K562 (cell line): ENCODE measurements at regions not wholly inside any gene's neighbourhood (a gene's known extent, or its start where the extent isn't known, plus 50 kb on each side); places are given as distances from the start of the nearest gene placed in this dataset.

Experiments used
- ATAC-seq: fragments of 200-7000 bp; cut with Tn5 transposase; 3 replicates; pipeline ENCODE4 v1.9.1; 2020; ENCODE audit warnings: moderate library complexity
- BruUV-seq: library from RNA; stranded (reverse); fragments of 400-500 nt; replicated peaks from 2 replicates; lab custom pipeline; 2021; lab: Mats Ljungman, UMichigan
- CTCF ChIA-PET: fragments of 300-600 bp; formaldehyde crosslinking; extraction: SDS; loops from one replicate; lab custom pipeline; 2021; ENCODE audit warnings: low intra/inter-chr PET ratio; lab: Yijun Ruan, JAX
- POLR2A ChIA-PET: fragments of 300-600, 350-650 bp; sonication (Branson Sonifier 250); formaldehyde crosslinking; extraction: SDS; loops from one replicate; lab custom pipeline; 2021; ENCODE audit warnings: antibody characterized with exemption, inconsistent platforms; lab: Yijun Ruan, JAX
- DNase-seq, 4 experiments: peaks; one replicate each; pipeline versions ENCODE4 v3.0.0 to v3.0.0-alpha.2; 2011 to 2018; ENCODE audit warnings: low spot score in 3 of 4, mixed read lengths in 3 of 4; ENCODE audit errors: extremely low read depth in 1 of 4
- FAIRE-seq: peaks from 2 replicates; lab custom pipeline; 2011; peaks lifted over from hg19 to GRCh38; lab: Jason Lieb, UNC
- H2AFZ ChIP-seq: 2 replicates; pipeline ENCODE4 v1.6.0; 2011; ENCODE audit warnings: low read depth, low read length, control low read depth, inconsistent platforms
- H3K27ac ChIP-seq: fragments of 200-600 bp; 3 replicates; pipeline ENCODE4 v1.8.0; 2011; ENCODE audit warnings: low read depth, mild to moderate bottlenecking, control low read depth, inconsistent platforms, low read length, moderate library complexity, mixed read lengths; ENCODE audit errors: extremely low read depth
- H3K27me3 ChIP-seq, 2 experiments: fragments of 300-600 bp in 1 of 2; 2 replicates in 1 of 2; 3 replicates in 1 of 2; pipeline versions ENCODE4 v1.6.0 to v1.8.0; 2011; ENCODE audit warnings: inconsistent platforms in 2 of 2, low read length in 2 of 2, mild to moderate bottlenecking in 1 of 2, mixed read lengths in 1 of 2, moderate library complexity in 1 of 2; ENCODE audit not compliant: control insufficient read depth in 2 of 2, insufficient read depth in 2 of 2
- H3K36me3 ChIP-seq: fragments of 300-600 bp; 3 replicates; pipeline ENCODE4 v1.8.0; 2011; ENCODE audit warnings: mild to moderate bottlenecking, low read length, inconsistent platforms; ENCODE audit not compliant: control insufficient read depth, insufficient read depth
- H3K4me1 ChIP-seq, 2 experiments: fragments of 200-600 bp in 1 of 2; replicated peaks in 1 of 2; 2 replicates in 1 of 2; 3 replicates in 1 of 2; pipeline versions ENCODE4 v1.5.1 to v1.8.0; 2011; ENCODE audit warnings: inconsistent platforms in 2 of 2, low read length in 2 of 2, mild to moderate bottlenecking in 1 of 2, mixed read lengths in 1 of 2, moderate library complexity in 1 of 2; ENCODE audit not compliant: control insufficient read depth in 2 of 2, insufficient read depth in 2 of 2
- H3K4me2 ChIP-seq: 2 replicates; pipeline ENCODE4 v1.6.1; 2011; ENCODE audit warnings: low read length, control low read depth, inconsistent platforms, mixed read lengths; ENCODE audit not compliant: insufficient read depth
- H3K4me3 ChIP-seq: fragments of 200-600 bp; sonication (generic), shearing (Covaris generic); 2 replicates; pipeline ENCODE4 v1.5.1; 2016; ENCODE audit warnings: control low read depth, inconsistent platforms
- H3K79me2 ChIP-seq: fragments of 200-600 bp; 3 replicates; pipeline ENCODE4 v1.8.0; 2011; ENCODE audit warnings: low read length, inconsistent platforms; ENCODE audit not compliant: control insufficient read depth, insufficient read depth
- H3K9ac ChIP-seq, 2 experiments: 2 replicates each; pipeline versions ENCODE4 v1.6.0 to v1.6.1; 2011; ENCODE audit warnings: low read depth in 2 of 2, low read length in 2 of 2, control low read depth in 1 of 2, inconsistent platforms in 1 of 2, mild to moderate bottlenecking in 1 of 2, mixed read lengths in 1 of 2; ENCODE audit not compliant: insufficient read depth in 1 of 2
- H3K9me1 ChIP-seq: one replicate; pipeline ENCODE4 v1.6.0; 2011; ENCODE audit warnings: inconsistent platforms, mild to moderate bottlenecking, low read length, moderate library complexity; ENCODE audit not compliant: control insufficient read depth, insufficient read depth
- H3K9me3 ChIP-seq: replicated peaks from 2 replicates; pipeline ENCODE4 v1.5.1; 2011; ENCODE audit warnings: low read depth, low read length, inconsistent platforms; ENCODE audit not compliant: control insufficient read depth, insufficient read depth
- H4K20me1 ChIP-seq: replicated peaks from 2 replicates; pipeline ENCODE4 v1.6.1; 2011; ENCODE audit warnings: low read length, inconsistent platforms, mixed read lengths; ENCODE audit not compliant: control insufficient read depth, insufficient read depth
- RUNX1 ChIP-seq: sonication (generic); IDR thresholded peaks from 2 replicates; pipeline ENCODE4 v1.6.1; 2016; ENCODE audit warnings: antibody characterized with exemption, low read depth
- SFPQ ChIP-seq: fragments of 200-400 bp; formaldehyde crosslinking; IDR thresholded peaks from 2 replicates; pipeline ENCODE4 v1.6.1; 2017; ENCODE audit warnings: mild to moderate bottlenecking, low read depth, low read length, moderate library complexity
- TAF9B ChIP-seq: fragments of 450-650 bp; IDR thresholded peaks from 2 replicates; pipeline ENCODE4 v1.6.1; 2018; ENCODE audit warnings: mild to moderate bottlenecking; ENCODE audit not compliant: partially characterized antibody
- TCF3 ChIP-seq: sonication (generic); formaldehyde crosslinking; IDR thresholded peaks from 2 replicates; pipeline ENCODE4 v1.4.0; 2020; ENCODE audit warnings: mild to moderate bottlenecking, missing genetic modification reagents
- TGIF2 ChIP-seq: sonication (generic); formaldehyde crosslinking; IDR thresholded peaks from 2 replicates; pipeline ENCODE4 v1.8.1; 2022; ENCODE audit warnings: mild to moderate bottlenecking, missing genetic modification reagents, moderate library complexity
- ZBTB2 ChIP-seq: fragments of 450-650 bp; IDR thresholded peaks from 2 replicates; pipeline ENCODE4 v1.6.1; 2016; ENCODE audit warnings: antibody characterized with exemption
- ZEB2 ChIP-seq: fragments of 450-650 bp; IDR thresholded peaks from 2 replicates; pipeline ENCODE4 v1.6.1; 2016
- ZNF407 ChIP-seq: fragments of 450-650 bp; IDR thresholded peaks from 2 replicates; pipeline ENCODE4 v1.6.1; 2016; ENCODE audit warnings: low read depth
- ZNF830 ChIP-seq: fragments of 250-450 bp; sonication (Bioruptor Pico); IDR thresholded peaks from 2 replicates; pipeline ENCODE4 v1.5.0; 2021; ENCODE audit warnings: mild to moderate bottlenecking
- WGBS: fragments of 100-300 bp; shearing (Covaris generic); methylation state at CpG from one replicate; pipeline ENCODE4 v1.1.6; 2016; ENCODE audit warnings: low coverage, mixed read lengths; ENCODE audit not compliant: insufficient coverage; ENCODE audit errors: missing lambda C conversion rate; 5-methylcytosine and 5-hydroxymethylcytosine counted together
- in situ Hi-C: fragments of 300-500 bp; cut with MboI; formaldehyde crosslinking; loops from 4 replicates; pipeline ENCODE4 v1.15.0; 2018; ENCODE audit warnings: inconsistent platforms, mixed read lengths
- intact Hi-C: fragments of 100-400 bp; cut with micrococcal nuclease; formaldehyde crosslinking; loops from 2 replicates; pipeline ENCODE4 v1.14.2; 2022

- CTCF ChIA-PET, result no interaction called here
- Histone ChIP-seq H3K4me3 (no peak overlapping the region), H3K36me3 (no peaks in the 10 kb centered on the region), H3K9me1 (no peaks in the 10 kb centered on the region), H3K79me2 (no peaks in the 10 kb centered on the region), H3K27me3 (no peaks in the 10 kb centered on the region), H4K20me1 (no peaks in the 10 kb centered on the region), H3K4me2 (no peak overlapping the region), H3K9ac (no peak overlapping the region), H3K27ac (no peak overlapping the region), H3K4me1 (no peaks in the 10 kb centered on the region), H3K9me3 (no peaks in the 10 kb centered on the region), H2AFZ (no peak overlapping the region)
- DNase-seq, result no peak
- intact Hi-C loops, result no loop called here
- BruUV-seq, result no TSS peak
- FAIRE-seq, result no peak
- 0% methylated on average over 5 of the region's 5 CpGs for WGBS
- POLR2A ChIA-PET, result interaction anchor here (0.7 kb wide), 1 partner anchor 81 kb away, joined by 3 read pairs; no protein-coding TSS in a partner anchor
- ATAC-seq, result no peak
- in situ Hi-C loops, result no loop called here
- TF ChIP-seq TAF9B (no peak), RUNX1 (no peak), SFPQ (no peak), TCF3 (no peak), ZBTB2 (no peak), ZEB2 (no peak), ZNF407 (no peak), TGIF2 (CRISPR knock-in tag) (no peak), ZNF830 (no peak)
Observed at GRCh38 chr16:63323722-63324705, 1287.8 kb upstream of the CDH8 start.
